GM19468 (cell line): ENCODE measurements at regions not wholly inside any gene's neighbourhood (a gene's known extent, or its start where the extent isn't known, plus 50 kb on each side); places are given as distances from the start of the nearest gene placed in this dataset.
"Not testable (repeated sequence)": the region's sequence is repeated elsewhere in the genome, so short reads cannot be mapped to it uniquely, and the experiment has no call there.

Experiments used
- ATAC-seq: cut with Tn5 transposase; IDR thresholded peaks from one replicate; pipeline ENCODE4 v1.9.1; 2021; ENCODE audit warnings: mild to moderate bottlenecking, moderate library complexity, moderate number of reproducible peaks; ENCODE audit not compliant: unreplicated experiment; ENCODE audit errors: extremely low read depth

DNA sequence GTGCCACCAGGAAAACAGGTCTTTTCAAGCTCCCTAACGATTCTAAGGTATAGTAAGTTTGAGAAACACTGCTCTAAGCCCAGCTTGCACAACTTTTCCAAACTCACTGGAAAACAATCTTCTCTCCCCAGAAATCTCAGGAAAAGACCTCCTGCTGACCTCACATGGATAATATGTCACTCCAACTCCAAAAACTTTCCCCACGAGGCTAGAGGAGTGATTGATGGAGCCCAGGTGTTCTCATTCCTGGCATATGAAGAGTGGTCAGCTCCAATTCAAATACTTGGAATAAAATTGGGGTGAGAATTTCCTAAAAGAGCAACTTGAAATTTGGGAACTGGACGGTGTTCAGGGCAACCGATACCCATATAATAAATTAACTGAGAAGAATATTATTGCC lies 299.9 kb downstream of the PPP4R3C start:
- ATAC-seq = no peak

GRCh38 chrX:27162496-27162895 lies 300.6 kb downstream of the PPP4R3C start:
- no peak for ATAC-seq

DNA sequence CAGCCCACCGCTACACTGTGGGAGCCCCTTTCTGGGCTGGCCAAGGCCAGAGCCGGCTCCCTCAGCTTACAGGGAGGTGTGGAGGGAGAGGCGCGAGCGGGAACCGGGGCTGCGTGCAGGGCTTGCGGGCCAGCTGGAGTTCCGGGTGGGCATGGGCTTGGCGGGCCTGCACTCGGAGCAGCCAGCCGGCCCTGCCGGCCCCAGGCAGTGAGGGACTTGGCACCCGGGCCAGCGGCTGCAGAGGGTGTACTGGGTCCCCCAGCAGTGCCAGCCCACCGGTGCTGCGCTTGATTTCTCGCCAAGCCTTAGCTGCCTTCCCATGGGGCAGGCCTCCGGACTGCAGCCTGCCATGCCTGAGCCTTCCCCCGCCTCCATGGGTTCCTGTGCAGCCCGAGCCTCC lies 306.2 kb downstream of the PPP4R3C start:
- not testable (repeated sequence) for ATAC-seq

DNA sequence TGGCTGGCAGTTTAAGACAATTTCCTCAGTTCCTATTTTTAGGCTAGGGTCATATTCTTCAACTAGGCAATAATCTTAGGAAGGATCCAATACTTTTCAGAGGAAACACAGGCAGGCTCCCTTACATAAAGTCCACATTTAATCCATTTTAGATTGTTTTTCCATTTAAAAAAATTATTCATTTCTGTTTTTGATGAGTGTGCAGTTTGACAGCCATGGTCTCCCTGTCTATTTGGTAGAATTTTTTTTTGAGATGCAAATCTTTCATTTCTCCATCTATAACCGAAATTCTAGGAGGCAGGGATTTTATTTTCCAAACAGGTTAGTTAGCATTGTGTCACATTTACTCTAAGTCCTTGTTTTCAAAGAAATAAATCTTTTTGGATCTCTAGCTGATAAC lies 326.8 kb downstream of the PPP4R3C start:
- ATAC-seq = no peak

DNA sequence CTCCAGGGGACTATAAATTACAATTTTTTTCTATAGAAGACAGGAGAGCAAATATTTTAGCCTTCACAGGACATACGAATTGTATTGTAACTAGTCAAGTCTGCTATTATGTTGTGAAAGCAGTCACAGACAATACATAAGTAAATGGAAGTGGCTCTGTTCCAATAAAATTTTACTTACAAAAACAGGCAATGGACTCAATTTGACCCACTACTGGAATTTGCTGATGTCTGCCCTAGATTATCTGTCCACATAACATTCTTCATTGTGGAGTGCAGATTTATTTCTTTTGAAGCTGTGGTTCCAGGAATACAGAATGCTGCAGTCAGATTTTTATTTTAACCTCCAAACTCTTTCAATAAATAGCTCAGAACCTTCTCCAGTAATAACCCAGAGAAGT lies 330.3 kb downstream of the PPP4R3C start:
- no peak for ATAC-seq

DNA sequence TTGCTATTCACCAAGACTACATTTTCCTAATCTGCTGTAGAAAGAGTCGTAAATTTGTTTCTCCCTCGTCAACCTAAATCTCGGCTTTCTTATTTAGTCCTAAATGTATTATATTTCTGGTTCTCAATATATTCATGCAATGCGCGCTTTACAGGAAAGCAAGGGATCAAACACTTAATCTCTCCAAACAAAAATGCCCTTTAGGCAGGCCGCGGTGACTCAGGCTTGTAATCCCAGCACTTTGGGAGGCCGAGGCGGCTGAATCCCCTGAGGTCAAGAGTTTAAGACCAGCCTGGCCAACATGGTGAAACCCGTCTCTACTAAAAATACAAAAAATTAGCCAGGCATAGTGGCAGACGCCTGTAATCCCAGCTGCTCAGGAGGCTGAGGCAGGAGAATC lies 376.0 kb downstream of the PPP4R3C start:
- not testable (repeated sequence) for ATAC-seq

- ATAC-seq = no peak
Measured at GRCh38 chrX:27086237-27086636, 376.9 kb downstream of the PPP4R3C start.

GRCh38 chrX:27085346-27085745 lies 377.8 kb downstream of the PPP4R3C start:
- ATAC-seq = no peak

GRCh38 chrX:27078371-27078770 lies 384.8 kb downstream of the PPP4R3C start:
- ATAC-seq = no peak

DNA sequence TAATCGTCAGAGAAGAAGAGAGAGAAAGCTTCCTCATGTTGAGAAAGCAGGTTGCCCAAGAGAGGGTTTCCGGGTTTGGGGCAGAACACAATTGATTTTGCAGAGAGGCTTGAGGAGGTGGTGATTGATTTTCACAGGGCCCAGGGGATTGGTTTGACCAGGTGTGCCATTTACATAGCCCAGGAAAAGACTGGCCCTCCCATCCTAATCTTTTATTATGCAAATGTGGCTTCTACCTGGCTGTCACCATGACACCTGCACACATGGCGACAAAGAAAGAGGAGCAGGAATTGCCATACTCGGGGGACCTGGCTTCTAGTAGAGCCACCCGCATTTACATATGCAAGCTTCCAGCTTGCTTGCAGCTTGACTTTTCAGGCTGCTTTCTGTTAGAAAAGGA lies 405.3 kb downstream of the PPP4R3C start:
- no peak for ATAC-seq

DNA sequence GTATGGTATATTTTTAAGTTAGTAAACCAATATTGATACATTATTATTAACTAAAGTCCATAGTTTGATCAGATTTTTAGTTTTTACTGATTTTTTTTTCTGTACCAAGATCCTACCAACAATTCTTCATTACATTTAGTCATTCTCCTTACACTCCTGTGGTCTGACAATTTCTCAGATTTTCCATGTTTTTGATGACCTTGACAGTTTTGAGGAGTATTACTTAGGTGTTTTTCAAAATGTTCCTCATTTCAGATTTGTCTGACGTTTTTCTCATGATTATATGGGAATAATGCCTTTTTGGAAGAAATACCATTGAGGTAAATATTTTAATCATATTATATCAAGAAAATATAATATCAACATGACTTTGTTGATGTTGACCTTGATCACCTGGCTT lies 423.8 kb downstream of the PPP4R3C start:
- ATAC-seq = no peak

GRCh38 chrX:27008486-27008885 lies 454.7 kb downstream of the PPP4R3C start:
- no peak for ATAC-seq

GRCh38 chrX:26999634-27000033 lies 463.5 kb downstream of the PPP4R3C start:
- ATAC-seq = no peak

GRCh38 chrX:26958261-26958660 lies 504.9 kb downstream of the PPP4R3C start:
- ATAC-seq = no peak

DNA sequence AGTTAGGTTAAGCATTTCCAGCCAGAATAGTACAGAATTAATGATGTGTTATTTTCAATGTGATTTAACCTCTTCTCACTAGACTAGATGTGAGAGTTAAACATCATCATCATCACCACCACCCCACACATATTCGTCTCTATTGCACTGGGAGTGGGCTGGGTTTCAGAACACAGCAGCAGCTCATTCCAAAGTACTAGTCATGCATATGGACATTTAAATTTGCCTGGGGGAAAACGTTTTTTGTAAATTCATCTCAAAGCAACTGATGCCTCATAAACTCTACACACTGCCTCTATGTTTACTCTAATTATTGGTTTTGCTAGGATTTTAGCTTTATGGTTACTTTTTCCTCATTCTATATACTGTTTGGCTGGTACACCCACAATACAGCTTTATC lies 509.1 kb downstream of the PPP4R3C start:
- ATAC-seq = no peak

- ATAC-seq = no peak
Measured at GRCh38 chrX:26952213-26952612, 510.9 kb downstream of the PPP4R3C start.

GRCh38 chrX:26927419-26927818 lies 535.7 kb downstream of the PPP4R3C start:
- no peak for ATAC-seq

- ATAC-seq = no peak
Measured at GRCh38 chrX:26925088-26925487, 538.1 kb downstream of the PPP4R3C start.

- no peak for ATAC-seq
Measured at GRCh38 chrX:26922278-26922677, 540.9 kb downstream of the PPP4R3C start.

DNA sequence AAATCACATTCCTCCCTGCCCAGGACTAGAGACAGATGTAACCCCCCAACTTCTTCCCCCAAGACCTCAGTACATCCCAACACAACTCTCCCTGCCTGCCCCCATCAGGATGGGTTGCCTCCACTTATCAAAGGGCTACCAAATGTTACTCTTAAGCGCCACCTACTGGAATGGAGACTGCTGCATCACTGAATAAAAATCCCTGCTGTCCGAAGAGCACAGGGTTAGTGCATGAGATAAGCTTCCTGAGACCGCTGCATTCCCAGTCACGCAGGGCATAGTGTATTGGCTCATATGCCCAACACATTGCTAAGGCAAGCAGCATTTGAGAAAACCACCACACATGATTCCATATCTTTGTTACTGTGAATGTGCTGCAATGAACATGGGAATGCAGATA lies 544.5 kb downstream of the PPP4R3C start:
- ATAC-seq = no peak

DNA sequence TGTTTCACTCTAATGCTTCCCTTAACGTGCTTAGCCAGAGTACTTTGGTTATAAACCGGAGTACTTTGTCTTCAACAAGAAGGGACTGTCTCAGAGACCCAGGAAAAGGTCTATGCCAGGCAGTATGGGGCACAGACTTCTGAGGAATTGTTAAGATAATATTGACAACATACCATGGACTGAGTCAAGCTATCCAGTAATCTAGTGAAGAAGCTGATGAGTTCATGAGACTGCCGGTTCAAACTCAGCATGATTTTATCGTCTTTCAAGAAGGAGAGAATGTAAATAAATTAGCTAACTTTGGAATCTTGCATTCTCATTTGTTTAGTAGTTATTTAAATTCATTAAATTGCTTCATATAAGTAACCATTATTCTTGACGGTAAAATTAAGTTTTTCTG lies 546.1 kb downstream of the PPP4R3C start:
- no peak for ATAC-seq

GRCh38 chrX:26915064-26915463 lies 548.1 kb downstream of the PPP4R3C start:
- no peak for ATAC-seq

GRCh38 chrX:26914232-26914631 lies 548.9 kb downstream of the PPP4R3C start:
- no peak for ATAC-seq
